ENCODE measurements at regions not wholly inside any gene's neighbourhood (a gene's known extent, or its start where the extent isn't known, plus 50 kb on each side); places are given as distances from the start of the nearest gene placed in this dataset.

DNA sequence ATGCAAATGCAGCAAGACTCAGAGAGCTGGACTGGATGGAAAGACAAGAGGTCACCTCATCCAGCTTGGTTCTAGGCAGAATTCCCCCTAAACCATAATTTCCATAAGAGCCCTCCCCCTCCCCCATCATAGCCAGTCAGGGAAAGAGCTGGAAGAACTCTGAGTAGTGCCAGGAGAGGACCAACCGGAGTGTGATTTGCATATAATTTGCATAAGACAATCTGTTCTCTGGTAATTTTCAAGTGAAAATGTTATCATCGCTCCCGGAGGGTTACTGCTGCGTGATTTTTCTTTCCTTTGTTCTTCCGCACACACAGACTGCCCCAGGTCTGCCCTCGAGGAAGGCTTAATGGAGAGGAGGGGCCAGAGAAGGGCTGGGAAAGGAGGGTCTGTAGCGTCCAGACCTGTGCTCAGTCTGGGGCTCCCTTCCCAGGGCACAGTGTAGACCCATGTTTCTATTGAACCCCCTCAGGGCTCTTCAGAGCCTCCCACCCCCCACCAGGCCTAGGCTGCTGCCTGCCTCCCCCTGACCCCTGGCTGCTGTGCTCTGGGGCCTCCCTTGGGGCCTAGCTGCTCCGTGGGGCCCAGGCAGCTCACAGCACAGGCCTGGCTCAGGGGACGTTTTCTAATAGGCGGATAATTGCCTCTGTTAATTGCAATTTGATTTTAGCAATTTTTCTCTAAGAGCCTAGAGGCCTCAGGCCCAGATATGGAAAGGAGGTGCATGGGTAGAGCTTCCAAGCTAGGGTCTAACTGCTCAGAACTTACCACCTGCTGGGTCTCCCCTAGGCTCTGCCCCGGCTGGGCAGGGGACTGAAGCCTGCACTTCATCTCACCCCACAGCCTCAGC is 90.4 kb upstream of the PJA1 start:
- no peak for TF ChIP-seq CTCF (IDR thresholded peaks at IDR 0.05)
- H3K4me1 ChIP-seq: no peaks in the 10 kb centered on the region
- no peak overlapping the region for H3K27ac ChIP-seq
- intact Hi-C loops (cut with DNase I): no loop called here
- H3K27me3 ChIP-seq: no peaks in the 10 kb centered on the region
- H3K9me3 ChIP-seq: no peaks in the 10 kb centered on the region
- H3K36me3 ChIP-seq: no peaks in the 10 kb centered on the region
- H3K4me3 ChIP-seq: no peak overlapping the region
- no peak for DNase-seq (ENCODE audit: low spot score in 2 of 2)

GRCh38 chrX:69253821-69254220 is 88.6 kb upstream of the PJA1 start:
- Histone ChIP-seq H3K27ac (no peak overlapping the region), H3K4me1 (no peaks in the 10 kb centered on the region), H3K9me3 (peaks cover 0 to 5% of the 10 kb centered on the region in 2 donors), H3K36me3 (no peaks in the 10 kb centered on the region), H3K4me3 (no peak overlapping the region), H3K27me3 (no peaks in the 10 kb centered on the region)
- TF ChIP-seq CTCF (IDR thresholded peaks at IDR 0.05): no peak
- intact Hi-C loops (cut with DNase I): no loop called here
- DNase-seq (ENCODE audit: low spot score in 2 of 2): no peak

DNA sequence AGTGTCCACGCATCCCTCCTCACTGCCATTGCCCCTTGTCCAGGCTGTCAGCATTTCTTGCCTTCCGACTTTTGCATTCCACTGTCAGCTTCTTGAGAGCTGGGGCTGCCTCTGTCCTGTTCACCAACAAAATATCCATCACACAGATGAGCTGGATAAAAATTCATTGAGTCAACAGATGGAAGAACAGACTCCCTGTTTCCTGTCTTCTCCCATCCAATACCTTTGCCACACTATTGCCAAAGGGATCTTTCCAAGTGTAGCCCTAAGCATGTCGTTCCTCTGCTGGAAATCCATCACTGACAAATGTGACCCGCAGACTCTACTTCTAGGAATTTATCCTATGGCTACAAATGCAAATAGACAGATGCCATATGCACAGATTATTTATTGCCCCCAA is 78.0 kb upstream of the PJA1 start:
- intact Hi-C loops (cut with DNase I): no loop called here
- Histone ChIP-seq H3K4me1 (no peaks in the 10 kb centered on the region), H3K9me3 (peaks cover 0 to 4% of the 10 kb centered on the region in 2 donors), H3K4me3 (no peak overlapping the region), H3K36me3 (no peaks in the 10 kb centered on the region), H3K27me3 (no peaks in the 10 kb centered on the region), H3K27ac (no peak overlapping the region)
- TF ChIP-seq CTCF (IDR thresholded peaks at IDR 0.05): no peak
- no peak for DNase-seq (ENCODE audit: low spot score in 2 of 2)

DNA sequence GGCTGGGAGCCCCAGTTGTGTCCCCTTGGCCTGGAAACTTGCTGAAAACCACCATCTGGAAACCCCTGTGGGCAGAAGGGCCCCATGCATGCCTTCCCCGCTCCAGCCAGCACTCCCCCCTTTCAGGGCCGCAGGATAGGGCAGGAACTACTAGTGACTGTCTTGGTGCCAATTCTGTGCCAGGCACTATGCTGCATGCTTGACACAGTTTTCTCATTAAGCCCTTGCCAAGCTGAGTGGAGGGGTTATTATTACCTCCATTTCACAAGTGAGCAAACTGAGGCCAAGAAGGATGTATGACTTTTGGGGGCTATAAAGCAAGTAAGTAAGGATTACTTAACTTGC is 73.6 kb upstream of the PJA1 start:
- no peaks in the 10 kb centered on the region for H3K27me3 ChIP-seq
- no peak for DNase-seq (ENCODE audit: low spot score in 2 of 2)
- TF ChIP-seq CTCF (IDR thresholded peaks at IDR 0.05): no peak
- H3K4me1 ChIP-seq: no peaks in the 10 kb centered on the region
- no peaks in the 10 kb centered on the region for H3K9me3 ChIP-seq
- H3K27ac ChIP-seq: no peak overlapping the region
- no peaks in the 10 kb centered on the region for H3K36me3 ChIP-seq
- H3K4me3 ChIP-seq: no peak overlapping the region
- intact Hi-C loops (cut with DNase I): no loop called here

GRCh38 chrX:69238114-69238886 is 73.0 kb upstream of the PJA1 start:
- H3K36me3 ChIP-seq: no peaks in the 10 kb centered on the region
- H3K27me3 ChIP-seq: no peaks in the 10 kb centered on the region
- DNase-seq (ENCODE audit: low spot score in 2 of 2): no peak
- TF ChIP-seq CTCF (IDR thresholded peaks at IDR 0.05): no peak
- no peak overlapping the region for H3K4me3 ChIP-seq
- H3K4me1 ChIP-seq: no peaks in the 10 kb centered on the region
- H3K9me3 ChIP-seq: no peaks in the 10 kb centered on the region
- intact Hi-C loops (cut with DNase I): no loop called here
- no peak overlapping the region for H3K27ac ChIP-seq

Measured in ascending aorta (tissue), 2 donors.